Hindlimb muscle (tissue), 1 donor: ENCODE measurements at regions not wholly inside any gene's neighbourhood (a gene's known extent, or its start where the extent isn't known, plus 50 kb on each side); places are given as distances from the start of the nearest gene placed in this dataset.

Source experiments
- DNase-seq: peaks from one replicate; pipeline ENCODE4 v3.0.0-alpha.2; 2013

DNA sequence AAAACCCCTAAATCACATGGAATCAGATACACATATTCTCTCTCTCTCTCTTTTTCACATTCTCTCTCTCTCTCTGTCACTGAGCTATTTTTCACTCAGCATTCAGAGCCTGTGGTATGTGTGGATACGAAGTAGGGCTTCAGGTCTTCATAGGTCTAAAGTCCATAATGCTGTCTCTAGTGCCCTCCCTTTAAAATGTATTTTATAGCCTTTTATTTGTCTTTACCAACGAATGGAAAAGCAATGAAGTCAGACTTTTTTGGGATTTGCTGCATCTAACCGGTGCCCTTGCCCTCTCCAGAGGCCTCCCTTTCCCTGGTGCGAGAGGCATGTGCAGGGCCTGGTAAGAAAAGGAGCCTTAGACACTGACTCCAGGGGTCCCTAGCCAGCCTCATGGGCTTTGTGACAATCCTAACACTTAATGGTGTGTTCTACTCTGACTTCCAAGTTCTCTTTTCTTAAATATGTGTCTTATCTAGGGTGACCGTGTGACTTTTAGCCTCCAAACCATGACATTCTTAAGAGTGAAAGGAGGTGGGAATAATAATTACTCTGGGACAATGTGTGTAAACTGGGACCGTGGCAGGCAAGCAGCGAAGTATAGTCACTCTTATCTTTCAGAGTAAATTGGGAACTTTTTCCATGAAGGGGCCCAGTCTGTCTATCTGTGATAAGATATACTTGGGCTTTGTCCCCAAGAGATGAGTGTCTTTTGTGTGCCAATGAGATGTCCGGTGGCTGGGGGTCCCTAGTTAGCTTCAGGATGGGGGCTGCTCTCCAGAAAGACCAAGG lies 101.1 kb downstream of the B3GNT2 start:
- no peak for DNase-seq

DNA sequence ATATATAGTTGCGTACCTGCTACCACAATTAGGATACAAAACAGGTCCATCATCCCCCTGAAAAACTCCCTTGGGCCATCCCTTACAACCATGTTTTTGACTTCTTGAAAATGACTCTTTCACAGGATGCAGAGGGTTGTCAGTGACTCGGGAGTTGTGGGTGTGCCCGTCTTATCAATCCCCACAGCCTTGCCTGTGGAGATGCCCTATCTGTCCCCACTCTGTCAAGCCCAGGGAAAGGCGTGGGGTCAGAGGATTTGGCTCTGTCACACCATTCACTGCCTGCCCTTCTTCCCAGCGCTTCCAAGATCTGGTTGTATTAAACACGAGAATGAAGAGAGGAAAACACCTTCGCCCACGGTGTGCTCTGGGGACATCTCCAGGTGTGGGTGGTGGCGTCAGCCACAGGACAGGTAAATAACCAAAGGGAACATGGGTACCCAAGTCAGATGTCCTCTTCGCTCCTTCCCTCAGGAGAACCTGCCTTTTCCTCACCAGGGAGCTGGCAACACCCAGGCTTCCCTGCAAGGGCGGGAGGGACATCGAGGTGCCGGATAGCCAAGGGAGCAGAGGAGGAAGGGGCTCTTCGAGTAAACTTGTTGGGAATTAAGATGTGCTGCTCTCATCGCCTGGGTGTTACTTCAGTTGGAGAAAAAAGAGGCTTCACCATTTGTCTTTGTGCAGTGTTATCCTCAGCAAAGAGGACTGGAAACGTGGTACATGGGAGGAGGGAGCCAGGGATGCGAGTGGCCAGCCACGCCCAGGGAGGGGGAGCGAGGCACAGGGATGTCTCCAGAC lies 100.3 kb downstream of the B3GNT2 start:
- no peak for DNase-seq

DNA sequence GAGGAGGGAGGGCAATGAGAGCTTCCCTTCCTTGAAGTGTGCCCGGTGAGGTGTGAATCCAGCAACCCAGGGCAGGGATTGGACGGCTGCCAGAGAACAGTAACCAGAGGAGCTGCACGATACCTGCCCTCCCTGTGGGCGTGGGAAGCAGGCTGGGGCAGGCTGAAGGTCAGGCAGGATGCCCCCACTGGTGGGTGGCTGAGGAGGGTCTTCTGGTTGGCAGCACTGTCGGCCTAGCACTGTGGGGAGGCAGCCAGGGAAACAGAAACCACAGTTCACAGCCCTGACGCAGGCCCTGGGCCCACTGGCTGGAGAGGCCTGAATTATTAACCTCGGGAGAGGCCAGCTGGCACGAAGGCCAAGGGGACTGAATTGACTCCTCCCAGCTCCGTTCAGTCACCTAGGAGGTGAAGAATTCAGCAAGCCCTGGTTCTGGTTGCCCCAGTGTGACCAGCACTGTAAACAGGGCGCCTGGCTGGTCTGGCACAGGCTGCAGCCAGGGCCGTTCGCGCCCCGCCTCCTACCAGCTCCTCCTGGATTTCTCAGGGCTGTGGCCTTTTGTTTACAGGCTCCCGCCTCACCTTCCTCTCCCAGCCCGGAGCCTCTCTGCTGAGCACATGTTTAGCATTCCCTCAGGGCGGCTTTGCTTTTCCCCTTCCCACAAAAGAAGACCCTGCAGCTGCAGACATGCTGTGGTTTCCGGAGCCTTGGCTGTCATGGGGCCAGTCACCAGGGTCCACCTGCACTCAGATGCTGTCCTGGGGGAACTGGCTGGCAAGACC lies 97.8 kb downstream of the B3GNT2 start:
- DNase-seq, result no peak

DNA sequence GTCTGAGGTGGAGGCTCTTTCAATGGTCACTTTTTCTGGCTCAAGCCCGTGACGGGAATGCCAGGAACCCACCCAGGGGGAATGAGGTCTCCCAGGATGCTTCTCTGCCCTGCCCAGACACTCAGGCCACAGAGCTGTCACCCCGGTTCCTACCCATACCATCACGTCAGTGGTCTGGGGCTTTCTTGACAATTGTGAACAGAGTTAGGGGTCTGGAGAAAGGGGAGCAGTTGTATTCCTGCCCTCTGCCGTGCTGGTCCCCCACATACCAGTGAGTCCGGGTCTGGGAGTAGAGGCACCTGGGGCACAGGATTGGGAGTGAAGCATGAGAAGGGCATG lies 97.2 kb downstream of the B3GNT2 start:
- no peak for DNase-seq

DNA sequence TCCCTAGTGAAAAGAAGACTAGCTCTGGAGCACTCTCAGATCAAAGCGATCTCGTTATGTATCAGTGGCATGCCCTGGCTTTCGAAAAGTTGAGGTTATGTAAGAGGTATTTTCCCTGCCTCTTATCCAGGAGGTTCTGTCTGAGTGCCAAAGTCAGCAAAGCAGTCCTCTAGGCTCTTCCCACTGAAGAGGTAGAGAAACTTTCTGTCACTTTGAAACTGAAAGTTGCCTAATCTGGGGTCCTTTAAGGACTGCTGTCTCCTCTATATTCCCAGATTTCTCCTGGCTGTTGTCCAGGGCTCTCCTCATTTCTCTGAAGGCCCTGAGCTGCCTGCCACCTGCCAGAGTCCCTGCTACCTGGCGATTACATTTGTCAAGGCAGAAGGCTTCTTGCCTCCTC lies 96.3 kb downstream of the B3GNT2 start:
- DNase-seq, result no peak

DNA sequence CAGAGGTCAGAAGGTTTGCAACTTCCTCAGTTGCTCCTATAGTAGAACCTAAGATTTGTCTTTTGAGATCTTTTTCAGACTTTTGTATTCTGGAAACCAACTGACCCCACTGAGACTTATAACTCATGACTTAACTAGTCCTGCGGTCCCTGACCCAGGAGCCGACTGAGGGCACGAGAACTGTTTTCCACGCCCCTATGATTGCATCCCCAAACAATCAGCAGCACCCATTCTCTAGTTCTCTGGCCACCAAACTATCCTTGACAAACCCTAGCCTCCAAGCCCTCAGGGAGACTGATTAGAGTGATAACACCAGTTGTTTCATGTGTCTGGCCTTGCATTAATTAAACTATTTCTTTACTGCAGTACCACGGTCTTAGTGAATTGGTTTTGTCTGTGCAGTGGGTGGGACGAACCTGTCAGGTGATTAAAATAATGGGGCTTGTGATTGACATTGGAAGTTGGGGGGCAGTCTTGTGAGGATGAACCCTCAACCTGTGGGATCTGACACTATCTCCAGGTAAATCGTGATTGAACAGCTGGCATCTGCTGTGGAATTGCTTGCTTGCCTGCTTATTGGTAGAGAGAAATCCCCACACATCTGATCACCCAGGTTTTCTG lies 95.7 kb downstream of the B3GNT2 start:
- no peak for DNase-seq

DNA sequence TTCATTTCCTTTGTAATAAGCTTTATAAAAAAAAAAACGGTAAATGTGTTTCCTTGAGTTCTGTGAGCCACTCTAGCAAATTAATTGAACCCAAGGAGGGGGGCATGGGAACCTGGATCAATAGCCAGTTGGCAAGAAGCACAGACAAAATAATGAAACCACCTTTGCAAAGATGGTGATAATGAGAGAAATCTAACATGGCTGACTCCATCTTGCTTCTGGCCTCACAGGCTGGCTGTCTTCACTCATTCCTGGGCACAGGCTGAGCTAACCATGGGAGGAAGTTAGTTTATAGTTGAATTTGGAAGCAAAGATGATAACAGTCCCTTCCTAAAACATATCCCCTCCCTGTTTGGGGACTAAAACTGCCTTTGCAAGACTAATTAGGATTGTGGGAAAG lies 95.1 kb downstream of the B3GNT2 start:
- DNase-seq, result no peak

DNA sequence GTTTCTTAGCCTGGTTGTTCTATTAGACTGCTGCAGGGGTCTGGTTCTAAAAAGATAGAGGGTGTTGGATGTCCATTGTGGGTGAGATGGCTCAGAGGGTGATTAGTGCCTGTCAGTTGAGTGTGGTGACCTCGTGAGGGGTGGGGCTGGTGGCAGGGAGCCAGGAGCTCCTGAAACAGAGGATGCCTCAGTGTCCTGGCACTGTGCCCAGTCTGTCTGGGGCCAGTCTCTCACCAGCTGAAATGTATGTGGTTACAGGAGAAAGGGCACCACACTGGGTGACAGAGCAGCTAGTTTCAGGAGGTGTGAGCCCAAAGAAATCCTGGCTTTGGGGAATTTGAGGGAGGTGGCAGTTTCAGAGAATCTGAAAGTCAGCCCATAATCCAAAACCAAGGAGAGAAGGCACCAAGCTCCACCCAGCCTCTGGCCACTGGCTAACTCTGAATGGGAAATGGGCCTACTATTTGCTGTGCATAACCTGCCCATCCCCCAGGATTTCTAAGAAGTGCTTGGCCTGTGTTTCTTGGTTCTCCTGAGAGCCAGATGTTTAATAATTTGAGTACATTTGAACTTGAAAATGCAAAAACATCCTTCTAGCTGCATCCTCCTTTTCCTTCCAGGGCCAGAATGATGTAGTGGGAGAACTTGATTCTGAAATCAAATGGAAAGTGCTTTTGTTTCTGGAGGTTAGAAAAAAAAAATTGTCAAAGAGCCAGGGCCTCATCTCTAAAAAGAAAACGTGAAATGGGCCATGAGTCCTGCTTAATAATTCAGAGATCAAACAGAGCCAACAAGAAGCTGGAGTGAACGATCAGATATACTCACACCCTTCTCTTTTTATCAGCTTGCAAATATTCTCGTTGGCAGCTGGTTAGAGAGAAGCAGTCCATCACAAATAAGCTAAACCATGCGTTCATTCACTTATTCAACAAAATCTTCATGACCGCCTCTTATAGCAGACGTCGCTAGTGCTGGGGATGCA lies 92.3 kb downstream of the B3GNT2 start:
- DNase-seq, result peak; percentile 55

DNA sequence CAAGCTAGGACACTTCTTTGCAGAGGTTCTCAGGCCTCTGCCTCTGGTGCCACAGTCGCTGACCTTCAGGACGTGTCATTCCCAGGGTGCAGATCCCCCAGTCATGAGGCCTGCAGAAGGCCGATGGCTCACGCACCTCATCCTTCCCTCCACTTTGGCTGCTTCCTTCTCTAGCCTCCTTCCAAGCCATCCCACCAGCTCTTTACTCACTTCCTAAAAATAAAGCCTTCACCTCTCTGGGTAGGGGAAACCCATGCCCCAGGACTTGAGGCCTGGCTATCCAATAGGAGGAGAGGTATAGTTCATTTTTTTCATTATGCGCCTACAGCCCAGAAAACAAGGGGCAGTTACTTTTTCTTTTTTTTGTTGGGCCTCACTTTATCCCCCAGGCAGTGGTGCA lies 91.4 kb downstream of the B3GNT2 start:
- no peak for DNase-seq

DNA sequence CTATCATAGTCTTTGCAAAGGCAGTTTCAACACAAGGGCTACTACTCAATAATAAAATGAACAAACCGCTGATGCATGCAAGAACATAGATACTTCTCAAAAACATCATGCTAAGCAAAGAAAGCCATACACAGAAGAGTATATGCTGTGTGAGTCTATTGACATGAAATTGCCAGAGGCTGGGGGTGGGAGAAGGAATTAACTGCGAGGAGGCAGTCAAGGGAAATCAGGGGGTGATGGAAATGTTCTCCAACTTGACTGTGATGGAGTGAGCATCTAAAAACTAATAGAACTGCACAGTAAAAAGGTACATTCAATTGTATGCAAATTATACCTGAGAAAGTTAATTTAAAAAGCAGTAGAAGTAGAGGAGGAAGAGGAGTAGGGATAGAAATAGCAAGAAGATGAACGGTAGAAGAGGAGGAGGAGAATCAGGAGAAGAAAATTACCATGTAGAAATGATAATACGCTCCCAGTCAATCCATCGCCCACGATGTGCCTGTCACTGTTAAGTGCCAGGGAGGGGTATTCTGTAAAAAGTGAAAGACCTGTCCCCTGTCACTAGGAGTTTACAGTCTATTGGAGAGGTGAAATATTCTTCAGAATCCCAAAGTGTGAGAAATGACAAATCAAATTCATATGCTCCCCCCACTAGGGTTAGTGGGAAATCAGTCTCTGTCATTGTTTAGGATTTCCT lies 90.3 kb downstream of the B3GNT2 start:
- DNase-seq, result no peak

DNA sequence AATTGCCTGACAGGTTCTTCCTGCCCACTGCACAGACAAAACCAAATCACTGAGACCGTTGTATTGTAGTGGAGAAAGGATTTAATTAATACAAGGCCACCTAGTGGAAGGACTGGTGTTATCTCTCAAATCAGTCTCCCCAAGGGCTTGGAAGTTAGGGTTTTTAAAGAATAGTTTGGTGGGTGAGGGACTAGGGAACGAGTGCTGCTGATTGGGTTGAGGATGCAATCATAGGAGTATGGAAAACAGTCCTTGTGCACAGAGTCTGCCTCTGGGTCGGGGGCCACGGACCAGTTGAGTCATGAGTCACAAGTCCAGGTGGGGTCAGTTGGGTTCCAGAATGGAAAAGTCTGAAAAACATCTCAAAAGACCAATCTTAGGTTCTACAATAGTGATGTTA lies 89.1 kb downstream of the B3GNT2 start:
- DNase-seq, result no peak

DNA sequence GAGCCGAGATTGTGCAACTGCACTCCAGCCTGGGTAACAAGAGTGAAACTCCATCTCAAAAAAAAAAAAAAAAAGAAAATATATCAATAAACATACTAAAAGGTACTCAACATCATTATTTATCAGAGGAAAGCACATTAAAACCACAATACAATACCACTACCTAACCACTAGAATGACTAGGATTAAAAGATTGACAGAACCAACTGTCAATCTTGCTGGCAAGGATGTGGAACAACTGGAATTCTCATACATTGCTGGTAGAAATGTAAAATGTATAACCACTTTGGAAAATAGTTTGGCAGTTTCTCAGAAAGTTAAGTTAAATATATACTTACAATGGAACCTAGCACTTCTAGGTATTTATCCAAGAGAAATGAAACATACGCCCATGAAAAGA lies 88.6 kb downstream of the B3GNT2 start:
- DNase-seq, result no peak

DNA sequence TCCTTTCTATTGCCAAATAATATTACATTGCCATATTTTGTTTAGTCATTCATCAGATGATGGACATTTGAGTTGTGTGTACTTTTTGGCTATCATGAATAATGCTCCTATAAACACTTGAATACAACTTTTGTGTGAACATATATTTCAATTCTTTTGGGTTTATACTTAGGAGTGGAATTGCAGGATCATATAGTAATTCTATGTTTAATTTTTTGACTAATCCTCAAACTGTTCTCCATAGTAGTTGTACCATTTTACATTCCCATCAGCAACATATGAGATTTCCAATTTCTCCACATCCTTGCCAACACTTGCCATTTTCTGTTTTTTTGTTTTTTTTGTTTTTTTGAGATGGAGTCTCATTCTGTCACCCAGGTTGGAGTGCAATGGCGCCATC lies 87.2 kb downstream of the B3GNT2 start:
- no peak for DNase-seq

DNA sequence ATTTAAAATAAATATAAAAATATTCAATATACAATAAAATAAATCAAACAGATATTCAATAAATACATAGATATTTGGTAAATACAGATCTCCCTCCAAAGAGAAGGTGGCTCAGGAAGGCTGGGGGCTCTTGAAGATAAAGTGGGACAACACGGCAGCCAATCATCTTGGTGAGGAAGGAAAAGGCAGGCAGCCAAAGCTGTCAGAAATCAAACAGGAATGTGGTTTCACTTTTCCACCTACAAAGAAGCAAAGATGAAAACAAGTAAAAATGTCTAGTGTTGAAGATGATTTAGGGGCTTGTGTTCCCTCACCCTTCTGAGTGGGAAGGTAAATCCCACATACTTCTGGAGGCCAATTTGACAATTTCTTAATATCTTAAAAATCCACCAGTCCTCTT lies 85.7 kb downstream of the B3GNT2 start:
- no peak for DNase-seq

DNA sequence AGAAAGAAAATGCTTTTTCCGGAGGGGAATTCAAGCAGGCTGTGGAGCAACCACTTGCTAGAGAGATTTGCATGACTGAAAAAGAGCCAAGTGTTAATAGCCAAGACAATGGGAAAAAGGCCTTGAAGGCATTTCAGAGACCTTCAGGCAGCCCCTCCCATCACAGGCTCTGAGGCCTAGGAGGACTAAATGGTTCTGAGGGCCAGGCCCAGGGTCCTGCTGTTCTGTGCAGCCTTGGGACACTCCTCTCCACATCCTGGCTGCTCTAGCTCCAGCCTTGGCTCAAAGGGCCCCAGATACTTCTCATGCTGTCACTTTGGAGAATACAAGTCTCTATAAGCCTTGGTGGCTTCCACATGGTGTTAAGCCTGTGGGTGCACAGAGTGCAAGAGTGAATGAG lies 81.8 kb downstream of the B3GNT2 start:
- DNase-seq, result no peak
